Endodermal cell (in vitro differentiated cells): ENCODE measurements at regions not wholly inside any gene's neighbourhood (a gene's known extent, or its start where the extent isn't known, plus 50 kb on each side); places are given as distances from the start of the nearest gene placed in this dataset.

Experiments
- DNase-seq: peaks from one replicate; pipeline ENCODE4 v3.0.0-alpha.2; 2017
- H3K27ac ChIP-seq: 2 replicates; pipeline ENCODE4 v1.5.1; 2013; ENCODE audit warnings: mild to moderate bottlenecking, low read depth, low read length, moderate library complexity
- H3K27me3 ChIP-seq: 2 replicates; pipeline ENCODE4 v1.6.1; 2013; ENCODE audit warnings: mild to moderate bottlenecking, low read length, moderate library complexity; ENCODE audit not compliant: insufficient read depth, control insufficient read depth, poor library complexity, severe bottlenecking
- H3K36me3 ChIP-seq: 2 replicates; pipeline ENCODE4 v1.7.0; 2013; ENCODE audit warnings: mild to moderate bottlenecking, low read length, moderate library complexity; ENCODE audit not compliant: control insufficient read depth, insufficient read depth
- H3K4me1 ChIP-seq: one replicate; pipeline ENCODE4 v1.7.0; 2013; ENCODE audit warnings: low read length; ENCODE audit not compliant: control insufficient read depth, insufficient read depth
- H3K4me3 ChIP-seq: 2 replicates; pipeline ENCODE4 v1.5.1; 2013; ENCODE audit warnings: mild to moderate bottlenecking, low read length, moderate library complexity
- H3K9ac ChIP-seq: 2 replicates; pipeline ENCODE4 v1.6.1; 2013; ENCODE audit warnings: mild to moderate bottlenecking, low read length, moderate library complexity; ENCODE audit not compliant: poor library complexity, severe bottlenecking; ENCODE audit errors: extremely low read depth
- H3K9me3 ChIP-seq: 2 replicates; pipeline ENCODE4 v1.6.1; 2013; ENCODE audit warnings: mild to moderate bottlenecking, low read length, moderate library complexity; ENCODE audit not compliant: control insufficient read depth
- H3K27ac Mint-ChIP-seq: 2 replicates; pipeline ENCODE4 v1.8.0; 2020; ENCODE audit warnings: mixed read lengths
- H3K27me3 Mint-ChIP-seq: 2 replicates; pipeline ENCODE4 v1.8.0; 2021; ENCODE audit warnings: mild to moderate bottlenecking, mixed read lengths; ENCODE audit not compliant: insufficient read depth
- H3K36me3 Mint-ChIP-seq: 2 replicates; pipeline ENCODE4 v1.8.0; 2020; ENCODE audit warnings: low read depth, mixed read lengths
- H3K4me1 Mint-ChIP-seq: 2 replicates; pipeline ENCODE4 v1.8.0; 2020; ENCODE audit warnings: mixed read lengths
- H3K4me3 Mint-ChIP-seq: 2 replicates; pipeline ENCODE4 v1.8.0; 2020; ENCODE audit warnings: mild to moderate bottlenecking, moderate library complexity, mixed read lengths
- H3K9me3 Mint-ChIP-seq: 2 replicates; pipeline ENCODE4 v1.8.0; 2020; ENCODE audit warnings: mild to moderate bottlenecking, mixed read lengths
- CTCF ChIP-seq: fragments of 200-600 bp; sonication (generic); conservative IDR thresholded peaks from 2 replicates; pipeline ENCODE4 v1.5.0; 2021; ENCODE audit warnings: antibody characterized with exemption, mild to moderate bottlenecking
- WGBS, 2 experiments: methylation state at CpG; one replicate each; pipeline versions ENCODE4 v1.1.5 to v1.1.7; 2013; ENCODE audit warnings: missing lambda C conversion rate in 2 of 2, mixed read lengths in 1 of 2; ENCODE audit not compliant: insufficient coverage in 1 of 2, insufficient read length in 1 of 2; 5-methylcytosine and 5-hydroxymethylcytosine counted together

GRCh38 chr5:103428923-103429322 is 133.7 kb downstream of the NUDT12 start:
- no peak for TF ChIP-seq CTCF

GRCh38 chr5:103428411-103428871 is 134.1 kb downstream of the NUDT12 start:
- 84 to 94% methylated on average over 5 to 6 of the region's 6 CpGs for WGBS, 2 experiments
- Mint-ChIP-seq H3K4me1 (no peaks in the 10 kb centered on the region), H3K36me3 (no peaks in the 10 kb centered on the region), H3K27ac (no peak overlapping the region), H3K4me3 (no peak overlapping the region), H3K27me3 (peaks cover 4% of the 10 kb centered on the region), H3K9me3 (no peaks in the 10 kb centered on the region)
- Histone ChIP-seq H3K9ac (no peak overlapping the region), H3K9me3 (no peaks in the 10 kb centered on the region), H3K27me3 (no peaks in the 10 kb centered on the region), H3K27ac (no peak overlapping the region), H3K36me3 (no peaks in the 10 kb centered on the region), H3K4me1 (no peaks in the 10 kb centered on the region), H3K4me3 (no peak overlapping the region)
- DNase-seq = no peak
- TF ChIP-seq CTCF = no peak

More at GRCh38 chr5:103428923-103429322, 133.7 kb downstream of the NUDT12 start:
- no peak for DNase-seq
- Mint-ChIP-seq H3K9me3 (no peaks in the 10 kb centered on the region), H3K27ac (no peak overlapping the region), H3K4me3 (no peak overlapping the region), H3K4me1 (no peaks in the 10 kb centered on the region), H3K27me3 (peaks cover 4% of the 10 kb centered on the region), H3K36me3 (no peaks in the 10 kb centered on the region)
- H3K27ac ChIP-seq = no peak overlapping the region
- 86 to 87% methylated on average over 2 of the region's 2 CpGs for WGBS, 2 experiments
- H3K4me3 ChIP-seq = no peak overlapping the region
- H3K9ac ChIP-seq = no peak overlapping the region
- no peaks in the 10 kb centered on the region for H3K9me3 ChIP-seq
- H3K27me3 ChIP-seq = no peaks in the 10 kb centered on the region
- no peaks in the 10 kb centered on the region for H3K36me3 ChIP-seq
- H3K4me1 ChIP-seq = no peaks in the 10 kb centered on the region

GRCh38 chr5:103427326-103427725 is 135.3 kb downstream of the NUDT12 start:
- WGBS, 2 experiments = 92 to 95% methylated on average over 2 to 3 of the region's 3 CpGs
- Mint-ChIP-seq H3K4me1 (no peaks in the 10 kb centered on the region), H3K9me3 (no peaks in the 10 kb centered on the region), H3K4me3 (no peak overlapping the region), H3K27ac (no peak overlapping the region), H3K36me3 (no peaks in the 10 kb centered on the region), H3K27me3 (peaks cover 2% of the 10 kb centered on the region)
- H3K9ac ChIP-seq = no peak overlapping the region
- H3K4me1 ChIP-seq = no peaks in the 10 kb centered on the region
- H3K4me3 ChIP-seq = no peak overlapping the region
- no peaks in the 10 kb centered on the region for H3K9me3 ChIP-seq
- H3K36me3 ChIP-seq = no peaks in the 10 kb centered on the region
- no peak overlapping the region for H3K27ac ChIP-seq
- no peak for DNase-seq
- H3K27me3 ChIP-seq = no peaks in the 10 kb centered on the region
- TF ChIP-seq CTCF = no peak
